ENCODE measurements at regions not wholly inside any gene's neighbourhood (a gene's known extent, or its start where the extent isn't known, plus 50 kb on each side); places are given as distances from the start of the nearest gene placed in this dataset.
"Not testable (repeated sequence)": the region's sequence is repeated elsewhere in the genome, so short reads cannot be mapped to it uniquely, and the experiment has no call there.

GRCh38 chr13:30832845-30833332 lies 73.2 kb upstream of the MEDAG start:
- no peak overlapping the region for H2AFZ ChIP-seq (ENCODE audit: low read length)
- DNase-seq (ENCODE audit: insufficient read length, low spot score, missing footprints): no peak
- H3K4me3 ChIP-seq (ENCODE audit: insufficient read depth, low read length): no peak overlapping the region

GRCh38 chr13:30835442-30835841 lies 70.6 kb upstream of the MEDAG start:
- Histone ChIP-seq H3K79me2 (ENCODE audit: insufficient read depth, low read length) (no peaks in the 10 kb centered on the region), H3K27ac (ENCODE audit: low read depth, low read length) (no peak overlapping the region), H3K36me3 (ENCODE audit: insufficient read depth, low read length) (no peaks in the 10 kb centered on the region), H3K4me3 (ENCODE audit: insufficient read depth, low read length) (no peak overlapping the region), H3K9me3 (ENCODE audit: low read depth, low read length) (no peaks in the 10 kb centered on the region), H3K4me2 (ENCODE audit: insufficient read depth, low read length) (no peak overlapping the region), H3K4me1 (ENCODE audit: insufficient read depth, low read length) (no peaks in the 10 kb centered on the region), H4K20me1 (ENCODE audit: insufficient read depth, low read length) (no peaks in the 10 kb centered on the region), H2AFZ (ENCODE audit: low read length) (no peak overlapping the region), H3K27me3 (ENCODE audit: insufficient read depth, low read length) (peaks cover 18% of the 10 kb centered on the region)
- no peak for DNase-seq (ENCODE audit: insufficient read length, low spot score, missing footprints)
- no peak for TF ChIP-seq CTCF (IDR thresholded peaks at IDR 0.05; ENCODE audit: extremely low read depth, low read depth, low read length)

More at GRCh38 chr13:30832845-30833332, 73.2 kb upstream of the MEDAG start:
- Histone ChIP-seq H3K9me3 (ENCODE audit: low read depth, low read length) (no peaks in the 10 kb centered on the region), H3K79me2 (ENCODE audit: insufficient read depth, low read length) (no peaks in the 10 kb centered on the region), H3K4me1 (ENCODE audit: insufficient read depth, low read length) (peaks cover 15% of the 10 kb centered on the region), H3K4me2 (ENCODE audit: insufficient read depth, low read length) (no peak overlapping the region), H3K27me3 (ENCODE audit: insufficient read depth, low read length) (peaks cover 14% of the 10 kb centered on the region), H4K20me1 (ENCODE audit: insufficient read depth, low read length) (no peaks in the 10 kb centered on the region), H3K27ac (ENCODE audit: low read depth, low read length) (no peak overlapping the region), H3K36me3 (ENCODE audit: insufficient read depth, low read length) (no peaks in the 10 kb centered on the region)
- no peak for TF ChIP-seq CTCF (IDR thresholded peaks at IDR 0.05; ENCODE audit: extremely low read depth, low read depth, low read length)

- no peak overlapping the region for H3K4me2 ChIP-seq (ENCODE audit: insufficient read depth, low read length)
- no peak overlapping the region for H3K27ac ChIP-seq (ENCODE audit: low read depth, low read length)
- H2AFZ ChIP-seq (ENCODE audit: low read length): no peak overlapping the region
- TF ChIP-seq CTCF (IDR thresholded peaks at IDR 0.05; ENCODE audit: extremely low read depth, low read depth, low read length): no peak
- peaks cover 18% of the 10 kb centered on the region for H3K27me3 ChIP-seq (ENCODE audit: insufficient read depth, low read length)
- H3K9me3 ChIP-seq (ENCODE audit: low read depth, low read length): no peaks in the 10 kb centered on the region
- no peaks in the 10 kb centered on the region for H4K20me1 ChIP-seq (ENCODE audit: insufficient read depth, low read length)
- H3K4me3 ChIP-seq (ENCODE audit: insufficient read depth, low read length): no peak overlapping the region
- no peak for DNase-seq (ENCODE audit: insufficient read length, low spot score, missing footprints)
- no peaks in the 10 kb centered on the region for H3K79me2 ChIP-seq (ENCODE audit: insufficient read depth, low read length)
- H3K36me3 ChIP-seq (ENCODE audit: insufficient read depth, low read length): no peaks in the 10 kb centered on the region
- no peaks in the 10 kb centered on the region for H3K4me1 ChIP-seq (ENCODE audit: insufficient read depth, low read length)
These were observed 68.6 kb upstream of the MEDAG start for GRCh38 chr13:30837227-30838159.

- H3K27ac ChIP-seq (ENCODE audit: low read depth, low read length); H4K20me1 ChIP-seq (ENCODE audit: insufficient read depth, low read length); H3K36me3 ChIP-seq (ENCODE audit: insufficient read depth, low read length); DNase-seq (ENCODE audit: insufficient read length, low spot score, missing footprints); H2AFZ ChIP-seq (ENCODE audit: low read length); H3K4me1 ChIP-seq (ENCODE audit: insufficient read depth, low read length); H3K4me2 ChIP-seq (ENCODE audit: insufficient read depth, low read length); H3K9me3 ChIP-seq (ENCODE audit: low read depth, low read length); H3K79me2 ChIP-seq (ENCODE audit: insufficient read depth, low read length); H3K4me3 ChIP-seq (ENCODE audit: insufficient read depth, low read length): not testable (repeated sequence)
- H3K27me3 ChIP-seq (ENCODE audit: insufficient read depth, low read length): peaks cover 18% of the 10 kb centered on the region
These were observed 66.4 kb upstream of the MEDAG start for GRCh38 chr13:30839636-30840035.

All from osteoblast (primary cell).